ENCODE measurements at regions not wholly inside any gene's neighbourhood (a gene's known extent, or its start where the extent isn't known, plus 50 kb on each side); places are given as distances from the start of the nearest gene placed in this dataset.

GRCh38 chr3:168624892-168625448 lies 529.2 kb upstream of the GOLIM4 start:
- no peak for DNase-seq

GRCh38 chr3:168624195-168624594 lies 528.5 kb upstream of the GOLIM4 start:
- no peak for DNase-seq

- DNase-seq = no peak
Observed at GRCh38 chr3:168622795-168623194, 527.1 kb upstream of the GOLIM4 start.

- DNase-seq = peak; percentile 48 to 67
Observed at GRCh38 chr3:168620854-168621253, 525.1 kb upstream of the GOLIM4 start.

- no peak for DNase-seq
Observed at GRCh38 chr3:168618827-168619470, 523.2 kb upstream of the GOLIM4 start.

- no peak for DNase-seq
Observed at GRCh38 chr3:168617658-168618057, 521.9 kb upstream of the GOLIM4 start.

- DNase-seq = no peak
Observed at GRCh38 chr3:168616915-168617314, 521.2 kb upstream of the GOLIM4 start.

GRCh38 chr3:168615493-168616020 lies 519.8 kb upstream of the GOLIM4 start:
- peak; percentile 56 to 89 for DNase-seq

GRCh38 chr3:168613151-168613550 lies 517.4 kb upstream of the GOLIM4 start:
- DNase-seq = no peak

GRCh38 chr3:168612671-168613070 lies 516.9 kb upstream of the GOLIM4 start:
- DNase-seq = no peak

GRCh38 chr3:168611826-168612225 lies 516.1 kb upstream of the GOLIM4 start:
- no peak for DNase-seq

GRCh38 chr3:168608926-168609325 lies 513.2 kb upstream of the GOLIM4 start:
- DNase-seq = no peak

GRCh38 chr3:168604767-168605166 lies 509.0 kb upstream of the GOLIM4 start:
- DNase-seq = no peak

- DNase-seq = no peak
Observed at GRCh38 chr3:168598250-168598649, 502.5 kb upstream of the GOLIM4 start.

- no peak for DNase-seq
Observed at GRCh38 chr3:168596175-168596823, 500.6 kb upstream of the GOLIM4 start.

- no peak for DNase-seq
Observed at GRCh38 chr3:168591587-168591986, 495.9 kb upstream of the GOLIM4 start.

GRCh38 chr3:168589376-168589775 lies 493.7 kb upstream of the GOLIM4 start:
- DNase-seq = no peak

GRCh38 chr3:168585544-168585943 lies 489.8 kb upstream of the GOLIM4 start:
- DNase-seq = no peak

- DNase-seq = no peak
Observed at GRCh38 chr3:168583977-168584376, 488.3 kb upstream of the GOLIM4 start.

- no peak for DNase-seq
Observed at GRCh38 chr3:168582503-168582902, 486.8 kb upstream of the GOLIM4 start.

GRCh38 chr3:168581771-168582225 lies 486.1 kb upstream of the GOLIM4 start:
- DNase-seq = no peak

GRCh38 chr3:168579010-168579409 lies 483.3 kb upstream of the GOLIM4 start:
- no peak for DNase-seq

- no peak for DNase-seq
Observed at GRCh38 chr3:168575750-168576149, 480.0 kb upstream of the GOLIM4 start.
